CD4-positive, alpha-beta T cell (primary cell): ENCODE measurements at regions not wholly inside any gene's neighbourhood (a gene's known extent, or its start where the extent isn't known, plus 50 kb on each side); places are given as distances from the start of the nearest gene placed in this dataset.

Experiments
- ATAC-seq: fragments of 200-7000 bp; cut with Tn5 transposase; one replicate; pipeline ENCODE4 v1.10.0; 2022; ENCODE audit warnings: mild to moderate bottlenecking; ENCODE audit not compliant: poor library complexity
- CTCF ChIA-PET: fragments of 350-600 bp; sonication (Branson Sonifier 250); formaldehyde crosslinking; loops from one replicate; lab custom pipeline; 2021; ENCODE audit warnings: antibody characterized with exemption, inconsistent platforms; lab: Charles Lee
- POLR2A ChIA-PET: fragments of 350-600 bp; sonication (Branson Sonifier 250); formaldehyde crosslinking; loops from one replicate; lab custom pipeline; 2021; ENCODE audit warnings: antibody characterized with exemption, inconsistent platforms; lab: Charles Lee
- DNase-seq, 14 experiments: peaks; one replicate each; pipeline ENCODE4 v3.0.0-alpha.2; 2013 to 2020; ENCODE audit warnings: mixed read lengths in 2 of 14
- H3K27ac ChIP-seq, 2 donors: one replicate each; pipeline versions ENCODE4 v1.5.1 to v1.7.0; 2013; ENCODE audit warnings: low read length in 2 of 2, low read depth in 1 of 2, mild to moderate bottlenecking in 1 of 2
- H3K27me3 ChIP-seq, 2 experiments: 1 replicate in 1 of 2; 2 replicates in 1 of 2; pipeline versions ENCODE4 v1.6.1 to v1.7.0; 2013; ENCODE audit warnings: low read length in 2 of 2, control low read depth in 1 of 2, mild to moderate bottlenecking in 1 of 2, moderate library complexity in 1 of 2; ENCODE audit not compliant: insufficient read depth in 2 of 2, control insufficient read depth in 1 of 2
- H3K36me3 ChIP-seq: one replicate; pipeline ENCODE4 v1.6.1; 2013; ENCODE audit warnings: low read length, control low read depth; ENCODE audit not compliant: insufficient read depth
- H3K4me1 ChIP-seq: one replicate; pipeline ENCODE4 v1.6.1; 2013; ENCODE audit warnings: low read length, control low read depth; ENCODE audit not compliant: insufficient read depth
- H3K4me3 ChIP-seq: one replicate; pipeline ENCODE4 v1.5.1; 2013; ENCODE audit warnings: mild to moderate bottlenecking, low read length, moderate library complexity
- H3K9me3 ChIP-seq, 2 experiments: 1 replicate in 1 of 2; 2 replicates in 1 of 2; pipeline versions ENCODE4 v1.6.1 to v1.7.0; 2013; ENCODE audit warnings: low read length in 2 of 2, mild to moderate bottlenecking in 2 of 2, control low read depth in 1 of 2, moderate library complexity in 1 of 2; ENCODE audit not compliant: control insufficient read depth in 1 of 2, insufficient read depth in 1 of 2
- H3K27ac Mint-ChIP-seq: one replicate; pipeline ENCODE4 v1.8.0; 2020; ENCODE audit warnings: mixed read lengths
- H3K27me3 Mint-ChIP-seq: one replicate; pipeline ENCODE4 v1.8.0; 2021; ENCODE audit warnings: mixed read lengths
- H3K36me3 Mint-ChIP-seq: one replicate; pipeline ENCODE4 v1.8.0; 2021; ENCODE audit warnings: low read depth, mixed read lengths
- H3K4me1 Mint-ChIP-seq: one replicate; pipeline ENCODE4 v1.8.0; 2021; ENCODE audit warnings: low read depth, mixed read lengths
- H3K4me3 Mint-ChIP-seq: one replicate; pipeline ENCODE4 v1.8.0; 2020; ENCODE audit warnings: mild to moderate bottlenecking, mixed read lengths
- H3K9me3 Mint-ChIP-seq: one replicate; pipeline ENCODE4 v1.8.0; 2020; ENCODE audit warnings: mixed read lengths
- intact Hi-C, 2 experiments: fragments of 100-400 bp; cut with DNase I in 1 of 2; cut with micrococcal nuclease in 1 of 2; formaldehyde crosslinking; loops; one replicate each; pipeline versions ENCODE4 v1.15.1 to v1.9.0; 2023 to 2025; cut with DNase I, micrococcal nuclease
- TF ChIP-seq, protein P1 (sequence below): fragments of 200-600 bp; IDR thresholded peaks from one replicate; pipeline ENCODE4 v1.8.0; 2022; ENCODE audit warnings: antibody characterized with exemption, mild to moderate bottlenecking

DNA sequence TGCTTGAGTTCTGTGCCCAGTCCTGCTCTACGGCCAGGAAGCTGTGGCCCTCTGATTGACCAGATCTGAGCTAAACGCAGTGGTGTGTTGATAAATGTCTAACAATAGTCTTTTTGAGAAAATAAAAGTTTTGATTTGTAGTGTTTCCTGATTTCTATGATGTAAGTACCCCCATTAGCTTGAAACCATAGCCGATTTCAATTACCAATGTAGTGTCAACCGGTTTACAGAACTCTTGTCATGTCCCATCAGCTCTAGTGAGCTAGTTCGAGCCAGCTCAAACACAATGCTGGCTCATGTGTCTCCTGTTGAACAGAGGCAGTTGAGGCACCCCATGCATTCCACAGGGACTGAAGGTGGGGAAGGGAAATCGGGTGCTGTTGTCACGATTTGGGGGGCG is 56.7 kb upstream of the ZMYND8 start:
- intact Hi-C loops, result no loop called here

DNA sequence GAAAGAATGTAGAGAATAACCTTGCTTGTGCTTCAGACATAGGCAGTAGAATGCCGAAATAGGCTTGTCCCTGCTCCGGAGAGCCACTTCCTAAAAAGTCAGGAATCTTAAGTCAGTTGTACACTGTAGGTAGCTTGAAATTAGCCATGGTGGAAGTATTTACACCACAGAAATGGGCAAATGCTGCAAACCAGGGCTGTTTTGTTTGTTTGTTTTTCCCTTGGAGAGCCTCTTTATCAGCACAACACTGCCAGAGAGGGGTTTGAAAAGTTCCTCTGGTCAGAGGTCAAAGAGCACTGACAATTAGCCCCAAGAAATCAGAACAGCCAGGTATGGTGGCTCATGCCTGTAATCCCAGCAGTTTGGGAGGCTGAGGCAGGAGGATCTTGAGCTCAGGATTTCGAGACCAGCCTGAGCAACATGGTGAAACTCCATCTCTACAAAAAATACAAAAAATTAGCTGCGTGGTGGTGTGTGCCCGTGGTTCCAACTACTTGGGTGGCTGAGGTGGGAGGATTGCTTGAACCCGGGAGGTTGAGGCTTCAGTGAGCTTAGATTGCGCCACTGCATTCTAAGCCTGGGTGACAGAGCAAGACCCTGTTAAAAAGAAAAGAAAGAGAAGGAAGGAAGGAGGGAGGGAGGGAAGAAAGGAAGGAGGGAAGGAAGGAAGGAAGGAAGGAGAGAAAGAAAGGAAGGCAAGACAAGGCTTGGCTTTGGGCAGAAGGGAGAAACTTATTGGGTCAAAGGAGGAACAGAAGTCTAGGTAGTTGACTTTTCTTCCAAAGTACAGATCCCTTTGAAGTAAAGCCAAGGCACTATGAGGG is 61.0 kb upstream of the ZMYND8 start:
- peaks cover 38% of the 10 kb centered on the region for H3K4me1 ChIP-seq
- no peaks in the 10 kb centered on the region for H3K36me3 Mint-ChIP-seq
- no peak overlapping the region for H3K4me3 Mint-ChIP-seq
- no peak overlapping the region for H3K27ac ChIP-seq
- no peak for DNase-seq
- H3K27me3 ChIP-seq, result no peaks in the 10 kb centered on the region
- no peaks in the 10 kb centered on the region for H3K9me3 Mint-ChIP-seq
- no peaks in the 10 kb centered on the region for H3K9me3 ChIP-seq
- H3K4me1 Mint-ChIP-seq, result peaks cover 37% of the 10 kb centered on the region
- intact Hi-C loops, result loop anchor here (5.0 kb wide), 1 partner anchor 85 kb away; the partner anchor contains the start of gene NCOA3 (in 2 of the 2)
- no peaks in the 10 kb centered on the region for H3K36me3 ChIP-seq
- peak overlapping the region; percentile 73 for H3K27ac Mint-ChIP-seq
- ChIA-PET CTCF (interaction anchor here (0.8 kb wide), 1 partner anchor 1203 kb away, joined by 3 read pairs; no protein-coding TSS in a partner anchor), POLR2A (no interaction called here)
- no peaks in the 10 kb centered on the region for H3K27me3 Mint-ChIP-seq
- TF ChIP-seq, protein P1, sequence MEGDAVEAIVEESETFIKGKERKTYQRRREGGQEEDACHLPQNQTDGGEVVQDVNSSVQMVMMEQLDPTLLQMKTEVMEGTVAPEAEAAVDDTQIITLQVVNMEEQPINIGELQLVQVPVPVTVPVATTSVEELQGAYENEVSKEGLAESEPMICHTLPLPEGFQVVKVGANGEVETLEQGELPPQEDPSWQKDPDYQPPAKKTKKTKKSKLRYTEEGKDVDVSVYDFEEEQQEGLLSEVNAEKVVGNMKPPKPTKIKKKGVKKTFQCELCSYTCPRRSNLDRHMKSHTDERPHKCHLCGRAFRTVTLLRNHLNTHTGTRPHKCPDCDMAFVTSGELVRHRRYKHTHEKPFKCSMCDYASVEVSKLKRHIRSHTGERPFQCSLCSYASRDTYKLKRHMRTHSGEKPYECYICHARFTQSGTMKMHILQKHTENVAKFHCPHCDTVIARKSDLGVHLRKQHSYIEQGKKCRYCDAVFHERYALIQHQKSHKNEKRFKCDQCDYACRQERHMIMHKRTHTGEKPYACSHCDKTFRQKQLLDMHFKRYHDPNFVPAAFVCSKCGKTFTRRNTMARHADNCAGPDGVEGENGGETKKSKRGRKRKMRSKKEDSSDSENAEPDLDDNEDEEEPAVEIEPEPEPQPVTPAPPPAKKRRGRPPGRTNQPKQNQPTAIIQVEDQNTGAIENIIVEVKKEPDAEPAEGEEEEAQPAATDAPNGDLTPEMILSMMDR, result no peak
- ATAC-seq, result no peak
- H3K4me3 ChIP-seq, result no peak overlapping the region

More for the DNA sequence above, 56.7 kb upstream of the ZMYND8 start:
- no peak overlapping the region for H3K4me3 Mint-ChIP-seq
- no peaks in the 10 kb centered on the region for H3K27me3 Mint-ChIP-seq
- H3K9me3 ChIP-seq, result no peaks in the 10 kb centered on the region
- CTCF ChIA-PET, result no interaction called here
- H3K36me3 ChIP-seq, result no peaks in the 10 kb centered on the region
- no peak overlapping the region for H3K4me3 ChIP-seq
- POLR2A ChIA-PET, result interaction anchor here (1.9 kb wide), 1 partner anchor 89 kb away, joined by 7 read pairs; the partner anchor contains the start of gene NCOA3
- H3K4me1 ChIP-seq, result peaks cover 43% of the 10 kb centered on the region
- peak overlapping the region; percentile 75 for H3K27ac Mint-ChIP-seq
- H3K9me3 Mint-ChIP-seq, result no peaks in the 10 kb centered on the region
- no peaks in the 10 kb centered on the region for H3K36me3 Mint-ChIP-seq
- no peaks in the 10 kb centered on the region for H3K27me3 ChIP-seq
- TF ChIP-seq, protein P1, result no peak
- DNase-seq (no peak), ATAC-seq (no peak)
- H3K27ac ChIP-seq, result peak overlapping the region; percentile 7 to 17
- H3K4me1 Mint-ChIP-seq, result peaks cover 36% of the 10 kb centered on the region

DNA sequence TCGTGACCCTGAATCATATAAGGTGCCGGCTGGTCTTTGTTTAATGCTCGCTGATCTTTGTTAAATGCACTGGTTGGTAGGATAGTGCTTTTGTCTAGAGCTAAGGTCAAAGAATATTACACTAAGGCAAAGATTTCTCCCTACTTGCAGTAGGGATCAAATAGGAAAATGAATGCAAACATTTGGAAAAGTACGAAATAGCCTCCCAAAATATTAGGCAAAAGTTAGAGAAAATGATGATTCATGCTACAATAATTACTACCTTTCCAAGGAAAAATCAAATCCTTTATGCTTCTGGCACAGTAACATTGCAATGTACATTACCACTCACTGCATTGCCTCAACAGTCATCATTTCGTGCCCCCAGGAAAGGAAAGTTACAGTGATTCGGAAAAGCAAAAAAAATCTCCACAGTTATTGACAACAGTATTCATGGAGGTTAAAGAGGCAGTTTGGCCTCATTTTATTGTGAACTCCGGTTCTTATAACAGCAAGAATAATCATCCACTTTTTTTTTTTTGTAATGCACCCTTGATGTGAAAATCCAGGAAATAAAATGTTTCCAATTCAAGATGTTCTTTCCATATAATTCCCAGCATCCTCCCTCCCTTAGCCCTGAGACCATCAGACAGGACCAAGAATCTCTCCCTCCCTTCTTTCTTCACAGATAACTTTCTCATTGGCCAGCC is 61.7 kb upstream of the ZMYND8 start:
- Mint-ChIP-seq H3K4me3 (no peak overlapping the region), H3K27me3 (no peaks in the 10 kb centered on the region), H3K4me1 (peaks cover 30% of the 10 kb centered on the region), H3K36me3 (no peaks in the 10 kb centered on the region), H3K9me3 (no peaks in the 10 kb centered on the region), H3K27ac (no peak overlapping the region)
- TF ChIP-seq, protein P1, result no peak
- H3K27me3 ChIP-seq, result no peaks in the 10 kb centered on the region
- H3K27ac ChIP-seq, result no peak overlapping the region
- no peaks in the 10 kb centered on the region for H3K36me3 ChIP-seq
- POLR2A ChIA-PET, result no interaction called here
- intact Hi-C loops, result loop anchor here (5.0 kb wide), 1 partner anchor 84 kb away; the partner anchor contains the start of gene NCOA3 (in 2 of the 2)
- H3K4me3 ChIP-seq, result no peak overlapping the region
- DNase-seq, result no peak
- H3K9me3 ChIP-seq, result no peaks in the 10 kb centered on the region
- CTCF ChIA-PET, result no interaction called here
- peaks cover 31% of the 10 kb centered on the region for H3K4me1 ChIP-seq
- no peak for ATAC-seq
